ENCODE measurements at regions not wholly inside any gene's neighbourhood (a gene's known extent, or its start where the extent isn't known, plus 50 kb on each side); places are given as distances from the start of the nearest gene placed in this dataset.

DNA sequence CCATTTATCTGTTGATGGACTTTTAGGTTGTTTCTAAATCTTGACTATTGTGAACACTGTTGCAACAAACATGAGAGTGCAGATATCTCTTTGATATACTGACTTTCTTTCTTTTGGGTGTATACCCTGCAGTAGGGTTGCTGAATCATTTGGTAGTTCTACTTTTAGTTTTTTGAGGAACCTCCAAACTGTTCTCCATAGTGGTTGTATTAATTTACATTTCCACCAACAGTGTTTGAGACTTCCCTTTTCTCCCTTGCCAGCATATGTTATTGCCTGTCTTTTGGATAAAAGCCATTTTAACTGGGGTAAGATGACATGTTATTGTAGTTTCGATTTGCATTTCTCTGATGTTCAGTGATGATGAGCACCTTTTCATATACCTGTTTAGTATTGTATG, 330.0 kb downstream of the DDX10 start:
- FAIRE-seq = no peak
- no peak for DNase-seq (ENCODE audit: insufficient read length, low spot score)

GRCh38 chr11:108997826-108998225, 333.0 kb downstream of the DDX10 start:
- FAIRE-seq (no peak), DNase-seq (ENCODE audit: insufficient read length, low spot score) (no peak)
- no peak for TF ChIP-seq POLR2A (IDR thresholded peaks at IDR 0.05; ENCODE audit: low read depth, low read length)

More for the DNA sequence above, 330.0 kb downstream of the DDX10 start:
- TF ChIP-seq POLR2A (IDR thresholded peaks at IDR 0.05; ENCODE audit: low read depth, low read length) = no peak

GRCh38 chr11:109000531-109000930, 335.7 kb downstream of the DDX10 start:
- DNase-seq (ENCODE audit: insufficient read length, low spot score) = no peak
- TF ChIP-seq POLR2A (IDR thresholded peaks at IDR 0.05; ENCODE audit: low read depth, low read length) = no peak
- FAIRE-seq = no peak

DNA sequence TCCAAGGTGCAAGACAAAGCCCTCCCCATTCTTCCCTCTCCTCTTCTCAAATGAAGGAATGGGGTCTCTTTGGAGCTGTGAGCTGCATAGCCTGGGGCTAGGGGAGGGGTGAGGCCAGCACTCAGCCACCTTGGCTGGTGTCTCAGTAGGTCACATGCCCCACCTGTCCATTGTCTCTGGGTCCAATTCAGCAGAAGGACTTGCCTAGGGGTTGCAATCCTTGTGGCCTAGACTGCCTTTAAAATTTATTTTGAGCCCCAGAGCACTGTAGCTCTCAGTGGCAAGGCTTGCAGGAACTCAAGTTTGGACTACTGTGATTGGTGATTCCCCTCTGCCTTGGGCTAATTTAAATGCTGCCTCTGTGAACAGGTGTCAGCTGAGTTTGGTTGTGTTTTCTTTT, 336.7 kb downstream of the DDX10 start:
- FAIRE-seq = no peak
- no peak for DNase-seq (ENCODE audit: insufficient read length, low spot score)
- TF ChIP-seq POLR2A (IDR thresholded peaks at IDR 0.05; ENCODE audit: low read depth, low read length) = no peak

GRCh38 chr11:109012991-109013390, 348.1 kb downstream of the DDX10 start:
- no peak for TF ChIP-seq POLR2A (IDR thresholded peaks at IDR 0.05; ENCODE audit: low read depth, low read length)

GRCh38 chr11:109015283-109015682, 350.4 kb downstream of the DDX10 start:
- FAIRE-seq = no peak
- no peak for DNase-seq (ENCODE audit: insufficient read length, low spot score)
- TF ChIP-seq POLR2A (IDR thresholded peaks at IDR 0.05; ENCODE audit: low read depth, low read length) = no peak

More at GRCh38 chr11:109012991-109013390, 348.1 kb downstream of the DDX10 start:
- DNase-seq (ENCODE audit: insufficient read length, low spot score) = no peak
- no peak for FAIRE-seq

DNA sequence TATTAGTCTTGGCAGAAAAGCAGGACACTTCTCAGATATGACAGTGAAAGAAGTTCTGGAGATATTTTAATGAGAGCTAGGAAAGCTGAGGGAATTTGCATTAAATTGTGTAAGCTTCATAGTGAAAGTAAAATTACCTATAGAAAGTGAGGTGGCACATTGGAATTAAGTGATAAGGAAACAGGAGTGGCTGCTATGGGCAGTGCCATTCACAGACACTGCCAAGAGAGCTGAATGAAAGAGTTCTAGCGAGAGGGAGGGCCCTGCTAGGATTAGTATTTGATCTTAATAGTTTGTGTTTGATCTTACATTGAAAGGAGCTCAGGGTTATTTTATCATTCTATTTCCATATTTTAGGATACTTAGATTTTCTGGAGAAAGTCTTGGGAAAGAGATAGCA, 351.9 kb downstream of the DDX10 start:
- FAIRE-seq (no peak), DNase-seq (ENCODE audit: insufficient read length, low spot score) (no peak)
- TF ChIP-seq POLR2A (IDR thresholded peaks at IDR 0.05; ENCODE audit: low read depth, low read length) = no peak

DNA sequence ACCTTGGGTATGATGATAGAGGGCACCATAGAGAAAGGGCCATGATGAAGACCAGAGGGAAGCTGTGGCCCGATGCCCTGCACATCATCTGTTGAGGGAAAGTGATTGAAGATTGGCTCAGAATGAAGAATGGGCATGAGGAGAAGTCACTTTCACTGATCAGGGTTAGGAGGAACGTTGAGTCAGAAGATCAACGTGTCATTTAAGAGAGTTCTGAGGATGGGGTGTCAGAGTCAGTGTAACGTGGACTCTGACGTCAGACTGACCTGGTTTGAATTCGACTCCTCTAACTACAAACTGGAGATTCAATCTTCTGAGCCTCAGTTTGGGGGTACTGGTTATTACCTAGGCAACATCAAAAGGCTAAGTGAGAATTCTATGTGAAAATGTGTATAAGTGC, 352.6 kb downstream of the DDX10 start:
- FAIRE-seq (no peak), DNase-seq (ENCODE audit: insufficient read length, low spot score) (no peak)
- TF ChIP-seq POLR2A (IDR thresholded peaks at IDR 0.05; ENCODE audit: low read depth, low read length) = no peak

DNA sequence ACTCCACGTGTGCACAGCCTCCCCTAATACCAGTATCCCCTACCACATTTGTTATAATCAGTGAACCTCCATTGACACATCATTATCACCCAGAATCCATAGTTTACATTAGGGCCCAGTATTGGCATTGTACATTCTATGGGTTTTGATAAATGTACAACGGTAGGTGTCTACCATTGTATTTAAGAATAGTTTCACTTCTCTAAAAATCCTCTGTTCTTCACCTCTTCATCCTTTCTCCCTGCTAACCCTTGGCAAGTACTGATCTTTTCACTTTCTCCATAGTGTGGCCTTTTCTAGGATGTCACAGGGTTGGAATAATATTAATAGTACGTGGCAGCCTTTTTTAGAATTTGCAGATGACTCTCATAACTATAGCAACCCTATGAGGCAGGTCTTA, 353.8 kb downstream of the DDX10 start:
- TF ChIP-seq POLR2A (IDR thresholded peaks at IDR 0.05; ENCODE audit: low read depth, low read length) = no peak
- no peak for FAIRE-seq

GRCh38 chr11:109019342-109019936, 354.6 kb downstream of the DDX10 start:
- DNase-seq (ENCODE audit: insufficient read length, low spot score) (no peak), FAIRE-seq (no peak)
- TF ChIP-seq POLR2A (IDR thresholded peaks at IDR 0.05; ENCODE audit: low read depth, low read length) = no peak

More for the DNA sequence above, 353.8 kb downstream of the DDX10 start:
- no peak for DNase-seq (ENCODE audit: insufficient read length, low spot score)

- DNase-seq (ENCODE audit: insufficient read length, low spot score) = no peak
- FAIRE-seq = no peak
These were observed 358.2 kb downstream of the DDX10 start for GRCh38 chr11:109023036-109023435.

DNA sequence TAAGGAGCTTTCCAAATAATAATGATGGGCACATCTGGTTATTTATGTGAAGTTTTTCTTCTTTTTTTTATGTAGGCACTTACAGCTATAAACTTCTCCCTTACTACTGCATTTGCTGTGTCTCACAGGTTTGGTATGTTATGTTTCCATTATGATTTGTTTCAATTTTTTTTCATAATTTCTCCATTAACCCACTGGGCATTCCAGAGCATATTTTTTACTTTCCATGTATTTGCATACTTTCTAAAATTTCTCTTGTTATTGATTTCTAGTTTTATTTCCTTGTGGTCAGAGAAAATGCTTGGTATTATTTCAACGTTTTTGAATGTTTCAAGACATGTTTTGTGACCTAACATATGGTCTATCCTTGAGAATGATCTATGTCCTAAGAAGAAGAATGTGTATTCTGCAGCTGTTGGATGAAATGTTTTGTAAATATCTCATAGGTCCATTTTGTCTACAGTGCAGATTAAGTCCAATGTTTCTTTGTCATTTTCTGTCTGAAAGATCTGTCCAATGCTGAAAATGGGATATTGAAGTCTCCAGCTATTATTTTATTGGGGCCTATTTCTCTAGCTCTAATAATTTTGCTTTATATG, 362.1 kb downstream of the DDX10 start:
- TF ChIP-seq POLR2A (IDR thresholded peaks at IDR 0.05; ENCODE audit: low read depth, low read length) = no peak
- no peak for FAIRE-seq
- no peak for DNase-seq (ENCODE audit: insufficient read length, low spot score)

More at GRCh38 chr11:109023036-109023435, 358.2 kb downstream of the DDX10 start:
- no peak for TF ChIP-seq POLR2A (IDR thresholded peaks at IDR 0.05; ENCODE audit: low read depth, low read length)

DNA sequence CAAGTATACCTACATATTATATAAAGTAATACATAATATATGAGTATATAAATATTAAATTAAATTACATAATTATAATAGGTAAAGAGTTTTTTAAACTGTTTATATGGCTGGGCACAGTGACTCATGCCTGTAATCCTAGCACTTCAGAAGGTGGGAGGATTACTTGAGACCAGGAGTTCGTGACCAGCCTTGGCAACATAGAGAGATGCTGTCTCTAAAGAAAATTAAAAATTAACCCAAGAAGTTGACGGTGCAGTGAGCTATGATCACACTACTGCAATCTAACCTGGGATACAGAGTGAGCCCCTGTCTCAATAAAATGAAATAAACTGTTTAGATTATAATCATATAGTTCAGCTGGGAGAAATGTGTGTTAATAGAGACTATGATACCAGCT, 363.0 kb downstream of the DDX10 start:
- TF ChIP-seq POLR2A (IDR thresholded peaks at IDR 0.05; ENCODE audit: low read depth, low read length) = no peak
- DNase-seq (ENCODE audit: insufficient read length, low spot score) (no peak), FAIRE-seq (no peak)

DNA sequence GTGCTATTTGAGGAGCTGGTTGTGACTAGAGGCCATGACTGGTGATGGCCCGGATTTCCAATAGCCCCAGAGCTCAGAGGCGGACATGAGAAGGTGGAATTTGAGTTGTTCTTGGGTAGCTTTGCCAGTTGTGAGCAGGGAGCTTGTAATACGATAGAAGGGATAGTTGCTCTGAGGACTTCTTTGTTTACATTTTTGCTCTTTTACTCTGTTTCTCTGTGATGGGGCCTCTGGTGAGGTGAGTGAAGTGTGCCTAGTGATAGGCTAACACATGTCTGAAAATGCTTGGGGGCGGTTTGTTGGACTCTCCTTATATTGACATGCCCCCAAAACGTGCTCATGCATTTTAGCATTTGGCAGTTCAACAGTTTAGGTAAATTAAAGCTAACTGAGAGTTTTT, 365.1 kb downstream of the DDX10 start:
- FAIRE-seq (no peak), DNase-seq (ENCODE audit: insufficient read length, low spot score) (no peak)
- TF ChIP-seq POLR2A (IDR thresholded peaks at IDR 0.05; ENCODE audit: low read depth, low read length) = no peak

DNA sequence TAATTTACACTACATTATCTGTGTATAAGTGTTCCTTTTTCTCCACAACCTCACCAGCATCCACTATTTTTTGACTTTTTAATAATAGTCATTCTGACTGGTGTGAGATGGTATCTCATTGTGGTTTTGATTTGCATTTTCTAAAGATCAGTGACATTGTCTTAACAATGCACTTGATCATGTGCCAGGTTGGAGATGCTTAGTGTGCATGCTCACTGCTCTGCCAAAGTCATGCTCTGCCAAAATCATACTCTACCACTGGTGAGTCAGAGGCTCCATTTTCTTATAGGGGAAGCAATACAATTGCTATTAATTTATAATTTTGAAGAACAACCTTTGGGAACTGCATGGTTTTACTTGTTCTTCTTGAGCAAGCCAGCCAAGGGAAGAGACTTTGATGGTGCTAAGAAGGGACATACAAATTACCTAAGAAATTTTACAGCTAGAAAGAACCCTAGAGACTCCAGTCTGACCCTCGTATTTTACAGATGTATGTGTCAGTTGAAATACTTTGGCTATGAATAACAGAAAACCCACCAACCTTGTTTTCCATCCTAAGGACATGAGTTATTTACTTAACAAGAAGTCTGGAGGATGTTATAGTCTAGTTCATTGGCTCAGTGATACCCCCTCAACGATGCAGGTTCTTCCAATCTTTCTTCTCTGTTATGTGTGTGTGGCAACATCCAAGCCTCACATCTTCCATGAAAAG, 368.9 kb downstream of the DDX10 start:
- DNase-seq (ENCODE audit: insufficient read length, low spot score) (no peak), FAIRE-seq (no peak)
- no peak for TF ChIP-seq POLR2A (IDR thresholded peaks at IDR 0.05; ENCODE audit: low read depth, low read length)

Data from H54 (cell line).